Neural crest cell (in vitro differentiated cells): ENCODE measurements at regions not wholly inside any gene's neighbourhood (a gene's known extent, or its start where the extent isn't known, plus 50 kb on each side); places are given as distances from the start of the nearest gene placed in this dataset.

Experiments used
- DNase-seq: peaks from one replicate; pipeline ENCODE4 v3.0.0; 2021; ENCODE audit warnings: low read depth, mixed read lengths, low spot score
- H3K27ac Mint-ChIP-seq: one replicate; pipeline ENCODE4 v1.8.0; 2021; ENCODE audit warnings: mild to moderate bottlenecking, mixed read lengths; ENCODE audit not compliant: unreplicated experiment
- H3K27me3 Mint-ChIP-seq: 2 replicates; pipeline ENCODE4 v1.8.0; 2021; ENCODE audit warnings: low read depth, mild to moderate bottlenecking, mixed read lengths
- H3K36me3 Mint-ChIP-seq: 2 replicates; pipeline ENCODE4 v1.8.0; 2021; ENCODE audit warnings: low read depth, mild to moderate bottlenecking, mixed read lengths
- H3K4me1 Mint-ChIP-seq: 2 replicates; pipeline ENCODE4 v1.8.0; 2021; ENCODE audit warnings: mixed read lengths
- H3K4me3 Mint-ChIP-seq: one replicate; pipeline ENCODE4 v1.8.0; 2021; ENCODE audit warnings: mild to moderate bottlenecking, mixed read lengths
- H3K9me3 Mint-ChIP-seq: 2 replicates; pipeline ENCODE4 v1.8.0; 2021; ENCODE audit warnings: mixed read lengths
- CTCF ChIP-seq: fragments of 200-600 bp; sonication (generic); conservative IDR thresholded peaks from 2 replicates; pipeline ENCODE4 v1.5.0; 2021; ENCODE audit warnings: antibody characterized with exemption, mild to moderate bottlenecking

DNA sequence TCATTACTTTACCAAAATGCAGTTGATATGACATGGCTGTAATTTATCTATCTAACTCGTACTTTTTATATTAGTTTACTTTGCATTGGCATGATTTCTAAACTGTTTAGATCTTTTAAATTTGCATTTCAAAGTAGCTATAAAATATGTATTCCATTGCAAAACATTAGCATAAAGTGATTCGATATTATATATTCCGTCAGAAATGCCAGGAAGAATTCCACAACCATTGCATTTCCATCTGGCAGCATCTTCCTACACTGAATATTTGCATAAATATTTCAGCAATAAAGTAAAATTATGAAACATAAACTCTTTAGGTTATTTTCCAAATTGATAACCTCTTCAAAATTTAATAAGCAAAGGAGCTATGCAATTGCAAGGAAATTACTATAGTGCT is 546.6 kb downstream of the MFSD1 start:
- Mint-ChIP-seq H3K4me1 (no peaks in the 10 kb centered on the region), H3K27me3 (no peaks in the 10 kb centered on the region), H3K9me3 (no peaks in the 10 kb centered on the region), H3K27ac (no peak overlapping the region), H3K4me3 (no peak overlapping the region), H3K36me3 (no peaks in the 10 kb centered on the region)
- DNase-seq = no peak
- TF ChIP-seq CTCF = no peak

DNA sequence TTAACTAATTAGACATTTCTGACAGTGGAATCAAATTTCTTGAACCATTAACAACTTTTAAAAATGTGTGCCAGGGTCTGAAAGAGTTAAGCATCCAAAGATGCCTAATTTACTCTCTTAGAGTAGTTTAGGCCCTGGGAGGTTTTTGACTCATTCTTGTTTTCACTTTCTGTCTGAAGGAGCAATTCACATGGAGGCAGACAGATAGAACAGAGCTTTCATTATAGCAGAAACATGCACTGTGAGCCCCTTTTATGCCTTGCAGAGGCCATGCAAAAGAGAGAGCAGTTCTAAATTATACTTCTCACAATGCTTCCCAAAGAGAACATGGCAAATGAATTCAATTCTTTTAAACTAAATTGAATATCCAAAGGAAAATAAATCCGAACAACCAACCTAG is 554.8 kb downstream of the MFSD1 start:
- Mint-ChIP-seq H3K27me3 (no peaks in the 10 kb centered on the region), H3K36me3 (no peaks in the 10 kb centered on the region), H3K27ac (peak overlapping the region; percentile 89), H3K9me3 (peaks cover 2% of the 10 kb centered on the region), H3K4me3 (peak overlapping the region; percentile 78), H3K4me1 (peaks cover 46% of the 10 kb centered on the region)
- TF ChIP-seq CTCF = no peak
- no peak for DNase-seq

GRCh38 chr3:159364511-159364910 is 562.7 kb downstream of the MFSD1 start:
- DNase-seq = no peak
- peaks cover 26% of the 10 kb centered on the region for H3K4me1 Mint-ChIP-seq
- H3K9me3 Mint-ChIP-seq = no peaks in the 10 kb centered on the region
- H3K4me3 Mint-ChIP-seq = no peak overlapping the region
- no peak overlapping the region for H3K27ac Mint-ChIP-seq
- no peaks in the 10 kb centered on the region for H3K27me3 Mint-ChIP-seq
- no peaks in the 10 kb centered on the region for H3K36me3 Mint-ChIP-seq
- no peak for TF ChIP-seq CTCF

DNA sequence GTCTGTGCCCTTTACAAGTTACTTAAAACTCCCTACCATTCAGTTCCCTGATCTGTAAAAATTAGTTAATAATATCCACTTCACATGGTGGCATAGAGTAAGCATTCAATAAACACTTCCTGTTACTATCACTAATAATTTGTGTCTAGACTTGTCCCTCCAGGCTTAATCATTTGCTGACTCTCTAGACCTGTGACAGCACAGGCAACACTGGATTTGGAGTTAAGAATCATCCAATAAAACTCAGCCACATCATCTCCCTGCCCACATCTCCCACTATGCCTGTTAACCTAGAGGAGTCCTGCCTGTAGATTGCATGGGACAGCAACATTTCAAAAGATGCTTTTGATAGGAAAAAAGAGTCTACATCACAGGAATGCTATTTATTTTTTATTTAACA is 564.6 kb downstream of the MFSD1 start:
- no peak for DNase-seq
- Mint-ChIP-seq H3K27me3 (no peaks in the 10 kb centered on the region), H3K9me3 (no peaks in the 10 kb centered on the region), H3K27ac (no peak overlapping the region), H3K4me1 (peaks cover 14% of the 10 kb centered on the region), H3K4me3 (no peak overlapping the region), H3K36me3 (no peaks in the 10 kb centered on the region)
- TF ChIP-seq CTCF = no peak

DNA sequence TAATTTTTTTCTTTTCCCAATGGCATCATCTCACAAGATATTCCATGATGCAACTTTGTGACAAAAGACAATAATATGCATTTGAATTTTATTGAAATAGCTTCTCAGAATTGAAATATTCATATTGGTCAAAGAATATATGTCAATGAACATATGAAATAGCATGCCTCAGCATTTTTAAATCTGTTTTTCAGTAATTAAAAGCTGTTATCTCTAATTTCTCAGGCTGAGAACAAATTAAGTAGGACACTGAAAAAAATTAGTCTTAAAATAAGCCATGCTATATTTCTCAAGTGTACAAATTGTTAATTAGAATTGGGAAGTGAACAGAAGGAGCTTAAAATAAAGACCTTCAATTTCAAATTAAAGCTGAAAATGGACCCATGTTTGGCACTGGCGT is 570.1 kb downstream of the MFSD1 start:
- no peaks in the 10 kb centered on the region for H3K27me3 Mint-ChIP-seq
- H3K36me3 Mint-ChIP-seq = no peaks in the 10 kb centered on the region
- TF ChIP-seq CTCF = no peak
- H3K4me1 Mint-ChIP-seq = no peaks in the 10 kb centered on the region
- DNase-seq = no peak
- H3K9me3 Mint-ChIP-seq = no peaks in the 10 kb centered on the region
- no peak overlapping the region for H3K4me3 Mint-ChIP-seq
- H3K27ac Mint-ChIP-seq = no peak overlapping the region
